GM12864 (cell line): ENCODE measurements at regions not wholly inside any gene's neighbourhood (a gene's known extent, or its start where the extent isn't known, plus 50 kb on each side); places are given as distances from the start of the nearest gene placed in this dataset.

Source experiments
- DNase-seq: peaks from one replicate; pipeline ENCODE4 v3.0.0-alpha.2; 2011; ENCODE audit warnings: low read depth
- H3K4me3 ChIP-seq: 2 replicates; pipeline ENCODE4 v1.5.1; 2011; ENCODE audit warnings: mild to moderate bottlenecking, low read depth, low read length, control low read depth
- CTCF ChIP-seq: IDR thresholded peaks from 2 replicates; pipeline ENCODE4 v1.5.1; 2011; ENCODE audit warnings: low read depth, mild to moderate bottlenecking, moderate library complexity, low read length, control low read depth, inconsistent platforms; ENCODE audit errors: missing control alignments

GRCh38 chr5:114686356-114686755 lies 324.5 kb downstream of the KCNN2 start:
- TF ChIP-seq CTCF, result no peak
- no peak overlapping the region for H3K4me3 ChIP-seq
- no peak for DNase-seq

GRCh38 chr5:114678778-114679177 lies 316.9 kb downstream of the KCNN2 start:
- DNase-seq, result no peak
- no peak overlapping the region for H3K4me3 ChIP-seq
- no peak for TF ChIP-seq CTCF

- no peak for TF ChIP-seq CTCF
These were observed 303.7 kb downstream of the KCNN2 start for GRCh38 chr5:114665551-114665950.

GRCh38 chr5:114660791-114661190 lies 298.9 kb downstream of the KCNN2 start:
- no peak overlapping the region for H3K4me3 ChIP-seq
- TF ChIP-seq CTCF, result no peak
- DNase-seq, result no peak

More at GRCh38 chr5:114665551-114665950, 303.7 kb downstream of the KCNN2 start:
- no peak overlapping the region for H3K4me3 ChIP-seq
- DNase-seq, result no peak

- no peak for DNase-seq
- TF ChIP-seq CTCF, result no peak
- no peak overlapping the region for H3K4me3 ChIP-seq
These were observed 296.3 kb downstream of the KCNN2 start for GRCh38 chr5:114658194-114658593.

- TF ChIP-seq CTCF, result no peak
- no peak overlapping the region for H3K4me3 ChIP-seq
- no peak for DNase-seq
These were observed 295.7 kb downstream of the KCNN2 start for GRCh38 chr5:114657342-114658130.

GRCh38 chr5:114649878-114650277 lies 288.0 kb downstream of the KCNN2 start:
- no peak for DNase-seq
- H3K4me3 ChIP-seq, result no peak overlapping the region
- TF ChIP-seq CTCF, result no peak
